HepG2 (cell line): ENCODE measurements at regions not wholly inside any gene's neighbourhood (a gene's known extent, or its start where the extent isn't known, plus 50 kb on each side); places are given as distances from the start of the nearest gene placed in this dataset.
A peak's percentile ranks its signal among the peaks of the same experiment; 100 is the strongest.

Source experiments
- BORCS8-MEF2B ChIP-seq: sonication (generic); formaldehyde crosslinking; IDR thresholded peaks from 2 replicates; pipeline ENCODE4 v1.8.0; 2022; ENCODE audit warnings: mild to moderate bottlenecking, missing genetic modification reagents
- HMG20B ChIP-seq: conservative IDR thresholded peaks from 2 replicates; pipeline ENCODE4 v1.6.1; 2016; ENCODE audit warnings: missing genetic modification reagents, missing compliant biosample characterization
- ISX ChIP-seq: sonication (generic); formaldehyde crosslinking; conservative IDR thresholded peaks from 2 replicates; pipeline ENCODE4 v1.5.0; 2020; ENCODE audit warnings: missing genetic modification reagents
- SMC3 ChIP-seq: IDR thresholded peaks from 2 replicates; pipeline ENCODE4 v1.6.1; 2011; ENCODE audit warnings: low read length, improper control_type of control experiment
- TFDP2 ChIP-seq: sonication (generic); formaldehyde crosslinking; IDR thresholded peaks from 2 replicates; pipeline ENCODE4 v1.4.0; 2020; ENCODE audit warnings: missing genetic modification reagents
- ZNF10 ChIP-seq: sonication (generic); formaldehyde crosslinking; IDR thresholded peaks from 2 replicates; pipeline ENCODE4 v1.4.0; 2020; ENCODE audit warnings: mild to moderate bottlenecking, low read depth, missing genetic modification reagents, borderline replicate concordance
- TF ChIP-seq, protein P1 (sequence below): sonication (generic); formaldehyde crosslinking; IDR thresholded peaks from 2 replicates; pipeline ENCODE4 v1.5.0; 2020; ENCODE audit warnings: mild to moderate bottlenecking, missing genetic modification reagents, moderate library complexity
- TF ChIP-seq, protein P2 (sequence below): sonication (generic); formaldehyde crosslinking; IDR thresholded peaks from 2 replicates; pipeline ENCODE4 v1.5.0; 2020; ENCODE audit warnings: missing genetic modification reagents

DNA sequence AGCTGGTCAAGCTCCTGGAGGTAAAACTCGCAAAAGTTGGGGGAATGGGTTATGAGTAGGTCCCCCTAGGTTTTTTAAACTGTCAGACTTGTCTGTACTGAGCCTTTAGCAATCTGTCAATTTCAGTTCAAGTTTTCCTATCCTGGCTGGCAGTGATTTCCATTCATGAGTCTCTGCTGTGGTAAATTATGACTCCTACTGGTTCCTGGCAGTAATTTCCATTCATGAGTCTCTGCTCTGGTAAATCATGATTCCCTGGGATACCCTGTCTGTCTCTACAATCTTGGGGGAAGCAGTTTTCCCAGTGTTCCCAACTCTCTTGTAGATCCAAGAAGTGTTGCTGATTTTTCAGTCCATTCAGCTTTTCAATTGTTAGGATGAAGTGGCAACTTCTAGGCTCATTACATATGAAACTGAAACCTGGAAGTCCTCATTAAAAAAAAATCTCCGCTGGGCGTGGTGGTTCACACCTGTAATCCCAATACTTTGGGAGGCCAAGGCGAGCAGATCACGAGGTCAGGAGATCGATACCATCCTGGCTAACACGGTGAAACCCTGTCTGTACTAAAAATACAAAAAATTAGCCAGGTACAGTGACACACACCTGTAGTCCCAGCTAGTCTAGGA is 91.3 kb upstream of the GPBP1 start (continued):
- TF ChIP-seq, protein P1, sequence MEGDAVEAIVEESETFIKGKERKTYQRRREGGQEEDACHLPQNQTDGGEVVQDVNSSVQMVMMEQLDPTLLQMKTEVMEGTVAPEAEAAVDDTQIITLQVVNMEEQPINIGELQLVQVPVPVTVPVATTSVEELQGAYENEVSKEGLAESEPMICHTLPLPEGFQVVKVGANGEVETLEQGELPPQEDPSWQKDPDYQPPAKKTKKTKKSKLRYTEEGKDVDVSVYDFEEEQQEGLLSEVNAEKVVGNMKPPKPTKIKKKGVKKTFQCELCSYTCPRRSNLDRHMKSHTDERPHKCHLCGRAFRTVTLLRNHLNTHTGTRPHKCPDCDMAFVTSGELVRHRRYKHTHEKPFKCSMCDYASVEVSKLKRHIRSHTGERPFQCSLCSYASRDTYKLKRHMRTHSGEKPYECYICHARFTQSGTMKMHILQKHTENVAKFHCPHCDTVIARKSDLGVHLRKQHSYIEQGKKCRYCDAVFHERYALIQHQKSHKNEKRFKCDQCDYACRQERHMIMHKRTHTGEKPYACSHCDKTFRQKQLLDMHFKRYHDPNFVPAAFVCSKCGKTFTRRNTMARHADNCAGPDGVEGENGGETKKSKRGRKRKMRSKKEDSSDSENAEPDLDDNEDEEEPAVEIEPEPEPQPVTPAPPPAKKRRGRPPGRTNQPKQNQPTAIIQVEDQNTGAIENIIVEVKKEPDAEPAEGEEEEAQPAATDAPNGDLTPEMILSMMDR (CRISPR knock-in tag), result peak; percentile 66
- TF ChIP-seq ZNF10, result no peak
- peak; percentile 69 for TF ChIP-seq SMC3
- TF ChIP-seq BORCS8-MEF2B (CRISPR knock-in tag), result no peak
- no peak for TF ChIP-seq HMG20B (CRISPR knock-in tag)
- TF ChIP-seq, protein P2, sequence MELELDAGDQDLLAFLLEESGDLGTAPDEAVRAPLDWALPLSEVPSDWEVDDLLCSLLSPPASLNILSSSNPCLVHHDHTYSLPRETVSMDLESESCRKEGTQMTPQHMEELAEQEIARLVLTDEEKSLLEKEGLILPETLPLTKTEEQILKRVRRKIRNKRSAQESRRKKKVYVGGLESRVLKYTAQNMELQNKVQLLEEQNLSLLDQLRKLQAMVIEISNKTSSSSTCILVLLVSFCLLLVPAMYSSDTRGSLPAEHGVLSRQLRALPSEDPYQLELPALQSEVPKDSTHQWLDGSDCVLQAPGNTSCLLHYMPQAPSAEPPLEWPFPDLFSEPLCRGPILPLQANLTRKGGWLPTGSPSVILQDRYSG (CRISPR knock-in tag), result no peak
- no peak for TF ChIP-seq ISX (CRISPR knock-in tag)
- no peak for TF ChIP-seq TFDP2 (CRISPR knock-in tag)
